Spleen (tissue), 7 donors: ENCODE measurements at regions not wholly inside any gene's neighbourhood (a gene's known extent, or its start where the extent isn't known, plus 50 kb on each side); places are given as distances from the start of the nearest gene placed in this dataset.

Experiments used
- POLR2A ChIP-seq, 3 donors: fragments of 450-650 bp; IDR thresholded peaks; one replicate each; pipeline ENCODE4 v1.5.1; 2017; ENCODE audit warnings: antibody characterized with exemption in 3 of 3, mild to moderate bottlenecking in 1 of 3
- TF ChIP-seq, protein P1 (sequence below), 11 experiments: fragments of 200-600 bp in 7 of 11; fragments of 450-650 bp in 4 of 11; sonication (generic) in 4 of 11; IDR thresholded peaks in 8 of 11; conservative IDR thresholded peaks in 3 of 11; 1 replicate in 7 of 11; 2 replicates in 4 of 11; pipeline versions ENCODE4 v1.4.0 to v1.8.0; 2016 to 2021; ENCODE audit warnings: antibody characterized with exemption in 11 of 11, inconsistent platforms in 4 of 11, mild to moderate bottlenecking in 1 of 11
- donor health status: DM: no; HTN: no; CAD: no; lungs with moderate emphysema.
- donor health status: DM: no; HTN: no; CAD: no.
- donor health status: DM: no; HTN: no; CAD: no.

DNA sequence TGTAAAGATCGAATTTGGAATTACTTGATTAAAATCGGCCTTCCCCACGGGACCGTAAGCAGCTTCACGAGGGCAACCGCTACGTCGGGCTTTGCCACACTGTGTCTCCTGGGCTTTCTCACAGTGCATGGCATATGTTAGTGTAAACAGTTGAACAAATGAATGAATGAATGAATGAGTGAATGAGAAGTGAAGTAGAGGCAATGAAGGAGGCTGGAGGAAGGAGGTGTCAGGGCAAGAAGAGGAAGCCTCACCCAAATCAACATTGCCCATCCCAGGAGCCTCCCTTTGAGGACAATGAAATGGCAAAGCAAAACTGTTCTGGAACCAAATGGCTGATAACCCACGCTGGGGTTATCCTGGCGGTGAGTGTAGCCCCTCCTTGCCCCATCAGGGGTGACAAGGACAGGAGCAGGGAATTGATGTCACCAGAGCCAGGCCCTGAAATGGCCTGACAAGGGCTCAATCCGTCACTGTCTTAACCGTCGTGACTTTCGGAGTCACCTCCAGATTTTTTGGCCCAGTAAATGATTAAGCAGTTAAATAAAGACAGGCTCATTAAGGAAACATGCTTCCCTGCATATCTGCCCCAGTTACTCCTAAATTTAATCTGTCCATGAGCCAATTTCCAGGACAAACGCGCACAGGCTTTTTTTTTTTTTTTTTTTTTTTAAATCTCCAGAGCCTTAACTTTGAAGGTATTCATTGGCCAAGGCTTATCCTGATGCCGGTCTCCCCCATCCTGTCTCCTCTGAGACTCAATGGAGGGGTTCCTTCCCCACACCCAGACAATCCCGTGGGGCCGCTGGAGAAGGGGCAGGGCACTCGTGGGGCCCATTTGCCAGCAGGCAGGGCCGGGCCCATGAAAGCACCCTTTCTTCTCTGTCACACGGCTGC, 88.4 kb upstream of the BOD1 start:
- TF ChIP-seq POLR2A (IDR thresholded peaks at IDR 0.05): no peak
- TF ChIP-seq, protein P1, sequence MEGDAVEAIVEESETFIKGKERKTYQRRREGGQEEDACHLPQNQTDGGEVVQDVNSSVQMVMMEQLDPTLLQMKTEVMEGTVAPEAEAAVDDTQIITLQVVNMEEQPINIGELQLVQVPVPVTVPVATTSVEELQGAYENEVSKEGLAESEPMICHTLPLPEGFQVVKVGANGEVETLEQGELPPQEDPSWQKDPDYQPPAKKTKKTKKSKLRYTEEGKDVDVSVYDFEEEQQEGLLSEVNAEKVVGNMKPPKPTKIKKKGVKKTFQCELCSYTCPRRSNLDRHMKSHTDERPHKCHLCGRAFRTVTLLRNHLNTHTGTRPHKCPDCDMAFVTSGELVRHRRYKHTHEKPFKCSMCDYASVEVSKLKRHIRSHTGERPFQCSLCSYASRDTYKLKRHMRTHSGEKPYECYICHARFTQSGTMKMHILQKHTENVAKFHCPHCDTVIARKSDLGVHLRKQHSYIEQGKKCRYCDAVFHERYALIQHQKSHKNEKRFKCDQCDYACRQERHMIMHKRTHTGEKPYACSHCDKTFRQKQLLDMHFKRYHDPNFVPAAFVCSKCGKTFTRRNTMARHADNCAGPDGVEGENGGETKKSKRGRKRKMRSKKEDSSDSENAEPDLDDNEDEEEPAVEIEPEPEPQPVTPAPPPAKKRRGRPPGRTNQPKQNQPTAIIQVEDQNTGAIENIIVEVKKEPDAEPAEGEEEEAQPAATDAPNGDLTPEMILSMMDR (IDR thresholded peaks at IDR 0.05 in 8 of 11, conservative IDR thresholded peaks at IDR 0.05 in 3 of 11): no peak
